K562 (cell line): ENCODE measurements at regions not wholly inside any gene's neighbourhood (a gene's known extent, or its start where the extent isn't known, plus 50 kb on each side); places are given as distances from the start of the nearest gene placed in this dataset.

Source experiments
- NRF1 ChIP-seq, 2 experiments: fragments of 450-650 bp; IDR thresholded peaks in 1 of 2; conservative IDR thresholded peaks in 1 of 2; 2 replicates each; pipeline ENCODE4 v1.6.1; 2014; ENCODE audit warnings: mild to moderate bottlenecking in 2 of 2
- SRSF1 ChIP-seq: fragments of 200-400 bp; formaldehyde crosslinking; IDR thresholded peaks from 2 replicates; pipeline ENCODE4 v1.6.1; 2017; ENCODE audit warnings: mild to moderate bottlenecking, low read depth, low read length, moderate library complexity

DNA sequence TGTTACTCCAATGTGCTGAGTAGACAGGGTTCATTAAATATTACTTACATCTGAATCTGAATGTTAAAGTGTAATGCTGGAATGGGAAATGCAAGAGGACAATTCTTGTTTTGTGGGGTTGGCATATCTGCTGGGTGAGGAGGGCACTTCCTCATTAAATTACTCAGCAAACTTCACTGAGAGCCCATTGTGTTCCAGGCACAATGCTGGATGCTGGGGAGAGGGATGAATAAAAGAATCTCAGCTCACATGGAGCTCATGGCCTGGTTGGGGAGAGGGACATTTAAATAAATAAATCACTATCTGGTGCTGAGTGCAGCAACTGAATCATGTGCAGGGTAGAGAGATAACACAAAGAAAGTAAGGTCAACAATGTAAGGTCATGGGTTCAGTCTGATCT, 199.2 kb upstream of the CFAP20DC start:
- TF ChIP-seq SRSF1 (no peak), NRF1 (conservative IDR thresholded peaks at IDR 0.05 in 1 of 2, IDR thresholded peaks at IDR 0.05 in 1 of 2) (no peak)
